Stimulated activated CD4-positive, alpha-beta T cell treated with anti-CD3 and anti-CD28 coated beads, Interleukin-4, amount 100 ng/mL, for 24 hours (primary cell): ENCODE measurements at regions not wholly inside any gene's neighbourhood (a gene's known extent, or its start where the extent isn't known, plus 50 kb on each side); places are given as distances from the start of the nearest gene placed in this dataset.
A peak's percentile ranks its signal among the peaks of the same experiment; 100 is the strongest.

Experiments
- DNase-seq: peaks from one replicate; pipeline ENCODE4 v3.0.0-alpha.2; 2020

DNA sequence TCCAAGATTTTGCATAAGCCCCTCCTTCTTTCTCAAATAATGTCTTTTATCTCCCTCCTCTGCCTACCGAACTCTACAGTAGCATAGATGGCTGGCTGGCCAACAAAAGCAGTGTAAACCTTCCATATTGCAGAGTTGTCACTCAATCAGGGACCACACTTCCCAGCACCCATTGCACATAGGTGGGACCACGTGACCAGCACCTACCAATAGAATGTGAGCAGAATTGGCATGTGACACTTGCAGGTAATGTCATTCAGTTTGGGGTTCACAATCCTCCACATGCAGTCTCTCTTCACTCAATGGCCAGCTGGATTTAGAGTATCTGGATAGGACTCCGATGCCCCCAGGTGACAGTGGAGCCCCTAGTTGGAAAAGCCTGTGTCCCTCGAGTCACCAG is 190.3 kb upstream of the CRY1 start:
- no peak for DNase-seq

DNA sequence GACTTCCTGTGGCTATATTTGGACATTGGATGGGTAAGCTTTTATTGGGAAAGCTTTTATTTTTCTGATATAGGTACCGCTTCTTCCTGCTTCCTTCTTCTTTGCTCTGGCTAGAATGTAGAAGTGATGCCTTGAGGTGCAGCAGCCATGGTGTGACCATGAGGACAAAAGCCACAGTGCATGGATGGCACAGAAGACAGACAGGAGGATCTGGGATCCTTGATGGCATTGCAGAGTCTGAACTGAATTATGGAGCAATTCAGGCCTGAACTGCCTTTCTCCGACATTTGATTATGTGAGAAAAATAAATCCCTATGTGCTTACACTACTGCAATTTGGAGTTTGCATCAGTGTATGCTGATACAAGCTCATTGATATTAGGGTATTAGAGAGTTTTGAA is 191.3 kb upstream of the CRY1 start:
- no peak for DNase-seq

DNA sequence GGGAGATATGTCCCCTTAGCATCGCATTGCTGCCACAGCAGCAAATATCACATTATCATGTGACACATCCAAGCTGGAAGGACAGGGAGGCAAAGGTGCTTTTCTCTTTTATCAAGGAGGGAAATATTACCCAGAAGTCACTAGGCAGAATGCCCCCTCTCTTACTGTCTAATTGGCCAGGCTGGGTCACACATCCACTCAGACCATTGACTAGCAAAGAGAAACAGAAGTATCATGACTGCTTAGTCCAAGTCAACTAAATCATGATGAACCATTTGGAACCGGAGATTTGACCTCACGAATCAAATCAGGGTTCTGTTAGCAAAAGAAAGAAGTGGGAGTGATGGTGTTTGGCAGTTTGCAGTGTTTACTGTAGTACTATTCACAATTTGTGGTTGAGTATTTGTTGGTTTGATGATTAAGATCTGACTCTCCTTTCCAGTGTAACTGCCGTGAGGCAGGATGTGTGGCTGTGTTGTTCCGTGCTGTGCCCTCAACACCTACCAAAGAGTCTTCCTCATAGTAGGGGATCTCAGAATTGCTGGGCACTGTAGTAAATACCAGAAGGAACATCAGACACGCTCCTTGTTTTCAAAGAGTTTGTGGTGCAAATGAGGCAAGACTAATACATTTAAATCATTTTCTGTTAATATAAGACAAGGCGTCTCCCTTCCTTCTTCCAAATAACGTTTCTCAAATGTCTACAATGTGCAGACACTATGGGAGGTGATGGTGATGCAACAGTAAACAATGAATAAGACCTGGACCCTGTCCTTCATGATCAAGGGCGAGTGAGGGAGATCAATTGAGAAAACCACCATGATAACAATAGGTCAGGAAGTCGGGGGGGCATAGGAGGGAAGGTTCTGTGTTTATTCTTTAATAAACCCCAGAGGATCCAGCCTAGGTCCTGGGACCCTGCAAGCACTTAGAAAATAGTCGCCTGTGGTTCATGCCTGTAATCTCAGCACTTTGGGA is 194.4 kb upstream of the CRY1 start:
- peak; percentile 22 for DNase-seq

DNA sequence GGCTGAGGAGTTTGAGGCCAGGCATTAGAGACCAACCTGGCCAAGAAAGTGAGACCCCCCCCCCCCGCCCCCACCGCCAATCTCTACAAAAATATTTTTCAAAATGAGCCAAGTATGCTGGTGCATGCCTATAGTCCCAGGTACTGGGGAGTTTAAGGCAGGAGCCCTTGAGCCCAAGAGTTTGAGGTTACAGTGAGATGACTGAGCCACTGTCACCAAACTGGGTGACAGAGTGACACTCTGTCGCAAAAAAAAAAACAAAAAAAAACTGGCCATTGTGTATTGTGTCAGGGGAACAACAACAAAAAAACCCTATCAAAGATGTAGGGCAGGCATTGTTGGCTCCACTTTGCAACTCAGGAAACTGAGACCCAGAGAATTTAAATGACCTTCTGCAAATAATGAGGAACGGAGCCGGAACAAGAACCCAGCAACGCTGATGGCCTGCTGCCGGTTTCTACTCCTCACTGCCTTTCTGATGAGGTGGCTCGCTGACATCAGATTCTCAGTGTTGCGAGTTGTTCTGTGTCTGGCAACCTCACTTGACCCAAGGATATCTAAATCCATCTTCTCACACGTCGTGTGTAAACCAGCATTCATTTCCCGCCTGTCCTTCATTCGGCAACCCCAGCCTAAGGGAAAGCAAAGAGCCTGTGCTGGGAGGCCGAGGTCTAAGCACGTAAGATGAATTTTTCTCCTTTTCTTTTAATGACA is 195.2 kb upstream of the CRY1 start:
- DNase-seq = no peak

DNA sequence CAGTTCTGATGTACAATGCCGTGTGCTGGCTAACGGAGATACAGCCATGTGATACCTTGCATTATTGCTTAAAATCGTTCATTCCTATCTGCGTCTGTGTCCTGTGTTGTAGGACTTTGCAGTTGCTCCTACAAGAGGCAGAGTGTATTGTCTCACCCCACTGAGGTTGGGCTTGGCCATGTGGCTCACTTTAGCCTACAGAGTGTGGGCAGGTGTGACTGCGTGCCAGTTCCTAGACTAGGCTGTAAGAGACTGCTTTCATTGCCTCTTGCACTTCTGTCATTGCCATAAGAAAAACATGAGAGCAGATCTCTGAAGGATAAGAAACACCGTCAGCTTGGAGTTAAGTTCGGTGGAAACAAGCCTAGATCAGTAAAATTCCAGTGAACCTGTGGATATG is 197.7 kb upstream of the CRY1 start:
- no peak for DNase-seq

DNA sequence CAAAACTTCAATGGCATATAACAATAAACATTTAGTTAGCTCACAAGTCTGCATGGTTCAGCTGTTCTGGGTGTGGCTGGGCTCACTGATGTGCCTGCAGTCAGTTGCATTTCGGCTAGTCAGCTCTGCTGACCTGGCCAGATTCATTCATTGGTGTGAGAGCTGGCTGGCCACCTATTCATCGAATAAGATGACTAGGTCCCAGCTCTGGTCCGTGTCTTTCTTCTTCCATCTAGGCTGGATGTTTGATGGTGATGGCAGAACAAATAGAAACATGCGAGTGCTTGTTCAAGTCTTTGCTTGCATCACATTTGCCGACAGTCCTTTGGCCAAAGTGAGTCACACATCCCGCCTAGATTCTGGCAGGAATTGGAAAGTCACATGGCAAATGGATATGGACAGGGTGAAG is 203.3 kb upstream of the CRY1 start:
- DNase-seq = no peak

DNA sequence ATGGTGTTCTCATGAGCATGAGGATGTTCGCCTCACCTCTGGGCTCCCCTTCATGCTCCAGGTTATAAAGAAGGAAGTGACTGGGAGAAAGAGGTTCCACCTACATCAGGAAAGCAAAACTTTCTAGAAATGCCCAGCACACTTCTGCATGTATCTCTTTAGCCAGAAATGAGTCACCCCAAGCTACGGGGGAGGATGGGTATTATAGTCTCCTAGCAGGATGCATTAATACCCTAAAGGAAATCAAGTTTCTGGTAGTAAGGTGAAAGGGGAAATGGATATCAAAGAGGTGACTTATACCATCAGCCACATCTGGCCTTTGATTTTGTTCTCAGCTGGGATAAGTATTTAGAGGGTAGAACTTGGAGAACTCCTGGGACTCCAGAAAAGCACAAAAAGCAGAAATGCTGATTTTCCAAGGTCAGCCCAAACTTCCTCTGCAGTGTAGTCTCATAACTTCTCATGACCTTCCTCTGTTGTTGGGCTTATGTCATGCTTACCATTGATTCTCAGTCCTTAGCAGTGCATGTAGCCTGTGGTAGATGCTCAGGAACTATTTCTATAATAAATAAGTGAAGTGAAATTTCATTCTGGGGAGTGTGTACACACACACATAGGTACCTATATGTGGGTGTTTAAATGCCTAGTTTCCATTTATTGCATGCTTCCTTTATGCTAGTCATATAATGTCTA is 209.4 kb upstream of the CRY1 start:
- no peak for DNase-seq

DNA sequence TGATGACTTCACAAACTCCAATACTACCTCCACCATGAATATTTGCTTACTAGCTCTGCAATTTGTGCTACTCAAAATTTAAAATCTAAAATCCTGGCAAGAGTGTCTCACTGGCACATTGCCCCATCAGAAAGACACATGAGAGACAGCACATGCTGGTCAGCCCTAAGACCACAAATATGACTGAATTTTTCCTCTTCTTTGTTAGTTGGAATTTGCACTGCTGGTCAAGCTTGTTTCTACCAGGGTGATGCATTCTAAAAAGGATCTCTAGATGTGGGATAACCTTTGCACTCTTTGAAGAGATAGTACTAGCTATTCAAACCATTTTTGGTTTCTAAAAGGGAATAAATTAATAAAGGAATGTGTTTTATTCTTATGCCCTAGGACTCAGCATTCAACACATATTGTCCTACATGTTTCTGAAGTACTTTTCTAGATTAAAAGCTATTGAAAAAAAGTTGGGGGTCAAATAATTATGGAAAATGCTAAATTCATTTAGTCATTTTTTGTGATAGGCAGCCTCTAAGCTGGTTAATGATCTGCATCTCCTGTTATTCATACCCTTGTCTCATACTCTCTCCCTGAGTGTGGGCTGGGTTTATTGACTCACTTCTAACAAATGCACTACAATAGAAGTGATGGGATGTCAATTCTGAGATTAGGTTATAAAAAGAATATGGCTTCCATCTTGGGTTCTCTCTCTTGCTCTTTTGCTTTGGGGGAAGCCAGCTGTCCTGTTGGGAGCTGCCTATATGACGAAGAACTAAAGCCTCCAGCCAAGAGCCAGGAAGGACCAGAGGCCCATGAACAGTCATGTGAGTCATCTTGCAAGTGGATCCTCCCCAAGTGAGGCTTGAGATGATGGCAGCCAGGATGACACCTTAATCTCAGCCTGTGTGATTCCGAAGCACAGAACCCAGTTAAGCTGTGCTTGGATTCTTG is 211.5 kb upstream of the CRY1 start:
- no peak for DNase-seq

DNA sequence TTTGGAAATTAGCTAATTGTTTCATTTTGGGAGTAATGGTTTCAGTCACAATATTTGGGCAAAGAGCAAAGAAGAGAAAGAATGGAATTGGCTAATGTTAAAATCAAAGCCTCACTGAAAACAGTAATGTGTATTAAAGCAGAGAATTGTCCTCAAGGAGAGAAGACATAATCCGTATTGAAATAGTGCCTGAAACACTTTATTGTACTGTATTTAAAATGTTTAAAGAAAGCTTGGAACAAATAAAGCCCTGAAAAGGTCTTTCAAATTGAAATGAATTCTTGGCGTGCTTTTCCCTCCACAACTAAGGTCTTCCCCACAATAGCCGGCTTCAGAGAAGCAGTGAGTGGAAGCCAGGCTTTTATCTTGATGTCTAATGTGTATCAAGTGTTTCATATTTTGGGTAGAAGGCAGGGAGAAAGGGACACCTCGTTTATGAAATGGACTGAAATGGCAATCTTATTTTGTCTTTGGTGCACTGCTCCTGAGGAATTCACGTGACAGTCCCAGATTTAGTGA is 212.9 kb upstream of the CRY1 start:
- DNase-seq = no peak

DNA sequence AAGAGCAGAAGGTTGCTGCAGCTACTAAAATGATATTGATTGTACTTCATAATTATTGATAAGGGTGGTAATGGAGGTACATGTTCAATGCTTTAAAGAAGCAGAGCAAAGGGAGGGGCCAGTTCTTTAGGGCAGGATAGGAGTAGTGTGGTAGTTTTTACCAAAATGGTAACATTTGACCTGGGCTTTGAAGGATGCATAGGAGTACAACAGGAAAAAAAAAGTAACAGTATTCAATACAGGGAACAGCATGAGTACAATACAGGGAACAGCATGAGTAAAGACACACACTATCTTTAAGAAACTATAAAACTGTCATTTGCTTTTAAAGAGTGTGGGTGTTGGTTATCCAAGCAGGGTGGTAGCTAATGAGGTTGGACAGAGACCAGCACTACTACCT is 215.0 kb upstream of the CRY1 start:
- no peak for DNase-seq

DNA sequence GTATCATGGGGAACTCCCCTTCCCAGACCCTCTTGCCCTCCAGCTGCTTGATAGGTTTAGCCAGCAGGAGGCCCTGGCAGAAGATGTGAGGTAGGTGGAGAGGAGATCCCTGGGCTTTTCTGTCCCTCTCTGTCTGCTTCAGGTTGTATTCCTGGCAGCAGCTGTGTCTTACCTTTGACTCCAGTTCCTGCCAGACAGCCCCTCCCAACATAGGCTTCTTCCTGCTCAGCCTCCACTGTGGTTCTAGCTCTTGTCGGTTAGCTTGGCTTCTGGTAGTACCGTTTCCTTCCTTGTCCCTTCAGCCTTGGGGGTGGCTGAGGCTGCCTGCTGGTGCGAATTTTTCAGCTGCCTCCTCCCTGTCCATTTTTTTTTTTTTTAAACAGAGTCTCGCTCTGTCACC is 215.7 kb upstream of the CRY1 start:
- no peak for DNase-seq

DNA sequence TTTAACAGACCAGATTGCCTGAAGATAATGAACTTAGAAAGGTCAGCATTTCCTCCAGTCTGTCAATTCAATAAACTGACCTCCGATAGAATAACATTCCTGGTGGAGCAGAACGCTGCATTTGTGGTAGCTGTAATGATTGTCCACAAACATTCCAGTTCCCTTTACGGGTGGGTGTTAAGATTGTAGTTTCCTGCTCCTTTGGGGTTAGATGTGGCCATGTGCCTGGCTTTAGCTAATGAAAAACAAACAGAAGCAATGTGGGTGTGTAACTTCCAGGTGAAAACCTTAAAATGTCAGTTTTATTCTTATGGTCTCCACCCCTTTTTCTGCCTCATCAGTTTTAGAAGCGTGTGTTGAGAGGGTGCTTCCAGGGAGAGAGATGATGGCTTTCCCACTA is 217.3 kb upstream of the CRY1 start:
- DNase-seq = no peak

DNA sequence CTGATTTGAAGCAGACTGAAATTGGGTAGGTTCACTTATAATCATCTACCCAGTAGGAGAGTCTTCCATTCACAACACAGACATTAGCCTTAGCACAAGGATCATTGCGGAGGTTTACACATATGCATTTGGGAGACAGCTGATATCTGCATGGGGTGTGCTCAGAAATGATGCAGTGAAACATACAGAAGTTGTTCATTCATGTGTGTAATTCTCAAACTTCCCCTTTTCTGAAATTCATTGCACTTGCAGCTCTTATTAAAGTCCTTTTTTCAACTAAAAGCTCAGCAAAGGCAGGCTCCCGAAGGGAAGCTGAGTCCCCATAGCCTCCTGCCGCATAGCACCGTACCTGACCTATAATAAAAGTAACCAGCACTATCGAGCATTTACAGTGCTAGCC is 218.3 kb upstream of the CRY1 start:
- no peak for DNase-seq

DNA sequence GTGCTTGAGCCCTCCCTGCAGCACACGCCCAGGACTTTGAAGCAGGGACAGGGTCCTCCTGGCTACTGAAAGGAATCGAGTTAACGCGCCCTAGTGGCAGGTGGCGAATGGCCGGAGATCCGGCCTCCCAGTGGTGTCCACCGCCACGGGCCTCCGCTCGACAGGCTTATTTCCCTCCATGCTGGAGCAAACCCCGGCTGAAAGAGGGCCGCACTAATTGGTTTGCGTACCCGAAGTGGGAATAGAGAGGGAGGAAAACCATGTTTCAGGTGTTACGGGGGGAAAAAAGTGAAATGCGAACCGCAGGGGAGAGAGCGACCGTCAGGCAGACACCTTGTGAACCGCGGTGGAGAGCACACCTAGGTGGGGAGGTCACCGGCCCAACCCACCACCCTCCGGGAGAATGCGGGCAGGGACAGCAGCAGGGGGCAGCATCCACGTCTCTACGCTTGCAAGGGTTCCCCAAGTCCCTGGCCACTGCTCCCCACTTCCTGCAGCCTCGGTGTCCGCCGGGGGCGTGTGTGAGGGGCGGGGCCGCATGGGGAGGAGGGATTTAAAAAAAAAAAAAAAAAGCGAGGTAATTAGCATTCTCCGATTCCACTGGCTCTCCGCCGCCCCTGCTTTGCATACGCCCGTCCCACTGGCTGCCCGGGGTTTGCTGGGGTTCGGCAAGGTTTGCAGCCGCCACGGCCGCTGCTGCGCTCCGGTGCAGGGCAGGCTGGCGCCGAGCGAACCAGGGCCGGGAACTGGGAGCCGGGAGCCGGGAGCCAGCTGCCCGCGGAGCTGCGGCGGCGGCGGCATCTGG is 224.6 kb upstream of the CRY1 start:
- peak; percentile 86 for DNase-seq

DNA sequence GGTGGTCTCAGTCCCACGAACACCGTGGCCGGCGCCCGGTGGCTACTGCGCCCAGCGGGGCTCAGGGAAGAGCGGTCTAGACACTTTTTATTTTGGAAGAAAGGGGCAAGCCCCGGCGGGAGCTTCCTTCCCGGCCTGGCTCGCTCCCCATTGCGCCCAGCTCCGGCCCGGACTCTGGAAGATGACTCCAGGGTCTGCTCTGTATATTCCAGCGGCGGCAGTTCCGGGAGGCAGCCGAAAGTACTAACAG is 225.1 kb upstream of the CRY1 start:
- no peak for DNase-seq

DNA sequence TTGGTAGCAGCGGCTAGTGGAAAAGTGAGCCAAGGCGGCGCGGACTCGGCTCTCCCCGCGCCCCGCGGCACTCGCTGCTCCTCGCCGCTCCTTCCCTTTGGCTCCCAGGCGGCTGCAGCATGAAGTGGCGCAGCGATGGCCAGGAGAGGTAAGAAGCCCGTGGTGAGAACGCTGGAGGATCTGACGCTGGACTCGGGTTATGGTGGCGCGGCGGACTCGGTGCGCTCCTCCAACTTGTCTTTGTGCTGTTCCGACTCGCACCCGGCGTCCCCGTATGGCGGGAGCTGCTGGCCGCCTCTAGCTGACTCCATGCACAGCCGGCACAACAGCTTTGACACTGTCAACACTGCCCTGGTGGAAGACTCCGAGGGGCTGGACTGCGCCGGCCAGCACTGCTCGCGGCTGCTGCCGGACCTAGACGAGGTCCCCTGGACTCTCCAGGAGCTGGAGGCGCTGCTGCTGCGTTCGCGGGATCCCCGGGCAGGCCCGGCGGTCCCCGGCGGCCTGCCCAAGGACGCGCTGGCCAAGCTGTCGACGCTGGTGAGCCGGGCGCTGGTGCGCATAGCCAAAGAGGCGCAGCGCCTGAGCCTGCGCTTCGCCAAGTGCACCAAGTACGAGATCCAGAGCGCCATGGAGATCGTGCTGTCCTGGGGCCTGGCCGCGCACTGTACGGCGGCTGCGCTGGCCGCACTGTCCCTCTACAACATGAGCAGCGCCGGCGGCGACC is 225.6 kb upstream of the CRY1 start:
- DNase-seq = peak; percentile 18

DNA sequence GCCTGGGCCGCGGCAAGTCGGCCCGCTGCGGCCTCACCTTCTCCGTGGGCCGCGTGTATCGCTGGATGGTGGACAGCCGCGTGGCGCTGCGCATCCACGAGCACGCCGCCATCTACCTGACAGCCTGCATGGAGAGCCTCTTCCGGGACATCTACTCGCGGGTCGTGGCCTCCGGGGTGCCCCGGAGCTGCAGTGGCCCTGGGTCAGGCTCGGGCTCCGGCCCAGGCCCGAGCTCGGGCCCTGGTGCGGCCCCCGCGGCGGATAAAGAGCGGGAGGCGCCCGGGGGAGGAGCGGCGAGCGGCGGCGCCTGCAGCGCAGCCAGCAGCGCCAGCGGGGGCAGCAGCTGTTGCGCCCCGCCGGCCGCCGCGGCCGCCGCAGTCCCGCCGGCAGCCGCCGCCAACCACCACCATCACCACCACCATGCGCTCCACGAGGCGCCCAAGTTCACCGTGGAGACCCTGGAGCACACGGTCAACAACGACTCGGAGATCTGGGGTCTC is 226.2 kb upstream of the CRY1 start:
- peak; percentile 14 for DNase-seq

DNA sequence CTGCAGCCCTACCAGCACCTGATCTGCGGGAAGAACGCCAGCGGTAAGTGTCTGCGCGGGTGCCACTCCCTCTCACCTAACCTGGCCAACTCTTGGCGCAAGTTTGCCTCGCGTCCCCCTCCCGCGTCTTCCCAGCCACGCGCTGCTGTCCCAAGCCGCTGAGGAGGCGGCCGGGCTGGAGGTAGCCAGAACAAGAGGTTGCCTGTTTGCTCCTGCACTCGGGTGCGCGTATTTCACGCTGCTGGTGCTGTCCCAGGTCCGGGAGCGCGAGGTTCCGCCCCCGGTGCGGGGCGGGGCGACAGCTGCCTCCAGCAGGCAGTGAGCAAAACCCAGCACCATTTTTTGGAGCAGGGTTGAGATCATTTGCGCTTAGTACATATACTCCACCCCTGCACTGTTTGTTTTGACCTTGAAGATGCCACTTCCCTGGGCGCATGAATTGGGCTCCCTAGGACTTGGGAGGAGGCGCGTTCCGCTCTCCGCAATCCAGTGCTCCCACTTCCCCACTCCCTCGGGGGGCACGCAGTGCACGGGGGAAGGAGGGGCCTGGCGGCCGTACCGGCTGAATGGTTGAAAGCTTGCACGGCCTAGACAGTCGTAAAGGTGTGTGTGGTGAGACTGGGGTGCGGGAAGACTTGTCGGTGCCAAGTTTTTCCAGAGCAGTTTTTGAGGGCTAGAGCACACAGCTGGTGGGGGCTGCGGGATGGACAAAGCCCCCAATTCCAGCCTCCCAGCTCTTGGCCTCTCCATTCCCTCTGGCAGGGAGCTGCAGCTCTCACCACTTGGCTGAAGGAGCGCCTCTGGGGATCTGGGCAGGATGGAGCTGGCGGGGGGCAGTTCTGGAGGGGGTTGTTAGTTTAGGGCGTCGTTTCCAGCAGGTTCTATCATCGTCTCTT is 226.9 kb upstream of the CRY1 start:
- peak; percentile 82 for DNase-seq

DNA sequence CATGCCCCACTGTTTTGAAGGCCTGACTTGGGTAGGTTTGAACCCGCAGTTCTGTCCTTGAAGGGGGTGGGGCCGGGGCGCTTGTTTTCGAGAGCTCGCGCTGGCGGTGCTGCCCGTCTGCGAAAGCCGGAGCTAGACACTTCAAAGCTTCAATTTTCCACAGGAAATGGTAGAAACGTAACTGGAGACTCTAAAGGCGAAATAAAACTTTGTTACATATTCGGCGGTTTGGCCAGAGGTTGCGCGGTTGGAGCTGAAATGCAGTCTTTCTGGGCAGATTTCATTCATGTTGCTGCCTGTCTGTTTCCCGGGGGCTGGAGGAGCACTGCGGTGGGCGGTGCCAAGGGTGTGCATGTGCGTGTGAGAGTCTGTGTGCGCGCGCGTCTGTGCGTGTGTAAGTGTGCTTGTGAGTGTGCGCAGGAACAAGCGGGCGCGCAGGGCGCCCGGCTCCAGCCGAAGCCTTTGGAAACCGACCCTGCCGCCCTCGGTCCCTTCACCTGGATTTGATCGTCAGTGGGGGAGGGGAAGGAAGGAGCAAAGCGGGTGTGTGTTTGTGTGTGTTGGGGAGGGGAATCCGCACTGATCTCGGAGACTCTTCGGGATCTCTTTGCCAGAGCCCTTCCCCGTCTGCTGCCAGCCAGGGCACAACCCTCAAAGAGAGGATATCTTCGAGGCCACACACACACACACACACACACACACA is 227.7 kb upstream of the CRY1 start:
- DNase-seq = peak; percentile 69
